DMS114 treated with DMSO at 0.1 percent for 48 hours (cell line): ENCODE measurements at regions not wholly inside any gene's neighbourhood (a gene's known extent, or its start where the extent isn't known, plus 50 kb on each side); places are given as distances from the start of the nearest gene placed in this dataset.
"Not testable (repeated sequence)": the region's sequence is repeated elsewhere in the genome, so short reads cannot be mapped to it uniquely, and the experiment has no call there.

ENCODE experiments used
- DNase-seq: peaks from one replicate; lab custom pipeline; 2025; ENCODE audit not compliant: unreplicated experiment; lab: John Stamatoyannopoulos, UW

- no peak for DNase-seq
Measured at GRCh38 chr13:61144301-61144700, 271.3 kb downstream of the PCDH20 start.

GRCh38 chr13:61142506-61142905 lies 273.1 kb downstream of the PCDH20 start:
- DNase-seq = no peak

GRCh38 chr13:61138857-61139256 lies 276.8 kb downstream of the PCDH20 start:
- no peak for DNase-seq

- no peak for DNase-seq
Measured at GRCh38 chr13:61136515-61136914, 279.1 kb downstream of the PCDH20 start.

- no peak for DNase-seq
Measured at GRCh38 chr13:61136093-61136492, 279.6 kb downstream of the PCDH20 start.

GRCh38 chr13:61135583-61135982 lies 280.1 kb downstream of the PCDH20 start:
- DNase-seq = no peak

- DNase-seq = no peak
Measured at GRCh38 chr13:61128850-61129645, 286.6 kb downstream of the PCDH20 start.

- DNase-seq = no peak
Measured at GRCh38 chr13:61123538-61124289, 291.9 kb downstream of the PCDH20 start.

- DNase-seq = no peak
Measured at GRCh38 chr13:61113140-61113658, 302.4 kb downstream of the PCDH20 start.

- no peak for DNase-seq
Measured at GRCh38 chr13:61111529-61111928, 304.1 kb downstream of the PCDH20 start.

- DNase-seq = no peak
Measured at GRCh38 chr13:61110732-61111131, 304.9 kb downstream of the PCDH20 start.

- no peak for DNase-seq
Measured at GRCh38 chr13:61109741-61110140, 305.9 kb downstream of the PCDH20 start.

- DNase-seq = no peak
Measured at GRCh38 chr13:61107989-61108388, 307.7 kb downstream of the PCDH20 start.

GRCh38 chr13:61095885-61096284 lies 319.8 kb downstream of the PCDH20 start:
- no peak for DNase-seq

GRCh38 chr13:61094865-61095264 lies 320.8 kb downstream of the PCDH20 start:
- DNase-seq = no peak

GRCh38 chr13:61089894-61090293 lies 325.8 kb downstream of the PCDH20 start:
- DNase-seq = not testable (repeated sequence)

GRCh38 chr13:61086087-61086486 lies 329.6 kb downstream of the PCDH20 start:
- no peak for DNase-seq

- DNase-seq = no peak
Measured at GRCh38 chr13:61084988-61085387, 330.7 kb downstream of the PCDH20 start.

- DNase-seq = no peak
Measured at GRCh38 chr13:61078976-61079770, 336.5 kb downstream of the PCDH20 start.

GRCh38 chr13:61052175-61052574 lies 363.5 kb downstream of the PCDH20 start:
- DNase-seq = no peak

GRCh38 chr13:61045251-61045650 lies 370.4 kb downstream of the PCDH20 start:
- DNase-seq = no peak
